Skeletal muscle satellite cell (primary cell): ENCODE measurements at regions not wholly inside any gene's neighbourhood (a gene's known extent, or its start where the extent isn't known, plus 50 kb on each side); places are given as distances from the start of the nearest gene placed in this dataset.
"Not testable (repeated sequence)": the region's sequence is repeated elsewhere in the genome, so short reads cannot be mapped to it uniquely, and the experiment has no call there.

ENCODE experiments used
- H3K27me3 ChIP-seq: 2 replicates; pipeline ENCODE4 v1.7.0; 2013; ENCODE audit warnings: low read length; ENCODE audit not compliant: control insufficient read depth, insufficient read depth
- H3K36me3 ChIP-seq: 2 replicates; pipeline ENCODE4 v1.7.0; 2013; ENCODE audit warnings: mild to moderate bottlenecking, control low read depth, low read length; ENCODE audit not compliant: insufficient read depth
- H3K4me1 ChIP-seq: 2 replicates; pipeline ENCODE4 v1.7.0; 2013; ENCODE audit warnings: low read length; ENCODE audit not compliant: control insufficient read depth, insufficient read depth
- H3K4me2 ChIP-seq: 2 replicates; pipeline ENCODE4 v1.7.0; 2013; ENCODE audit warnings: mild to moderate bottlenecking, low read length
- H3K4me3 ChIP-seq: 2 replicates; pipeline ENCODE4 v1.7.0; 2013; ENCODE audit warnings: low read length
- H3K9ac ChIP-seq: 2 replicates; pipeline ENCODE4 v1.7.0; 2013; ENCODE audit warnings: mild to moderate bottlenecking, low read depth, low read length, moderate library complexity
- H3K9me3 ChIP-seq: replicated peaks from 2 replicates; pipeline ENCODE4 v1.7.0; 2013; ENCODE audit warnings: mild to moderate bottlenecking, control low read depth, low read length

- Histone ChIP-seq H3K27me3 (no peaks in the 10 kb centered on the region), H3K4me3 (no peak overlapping the region), H3K4me1 (no peaks in the 10 kb centered on the region), H3K4me2 (no peak overlapping the region), H3K9ac (no peak overlapping the region), H3K9me3 (no peaks in the 10 kb centered on the region), H3K36me3 (no peaks in the 10 kb centered on the region)
These were observed 418.6 kb downstream of the PIK3C3 start for GRCh38 chr18:42373584-42373983.

- H3K4me2 ChIP-seq = no peak overlapping the region
- no peak overlapping the region for H3K9ac ChIP-seq
- H3K27me3 ChIP-seq = no peaks in the 10 kb centered on the region
- no peaks in the 10 kb centered on the region for H3K36me3 ChIP-seq
- no peaks in the 10 kb centered on the region for H3K4me1 ChIP-seq
- no peak overlapping the region for H3K4me3 ChIP-seq
- no peaks in the 10 kb centered on the region for H3K9me3 ChIP-seq
These were observed 419.9 kb downstream of the PIK3C3 start for GRCh38 chr18:42374961-42375360.

- not testable (repeated sequence) for H3K9ac ChIP-seq, H3K4me3 ChIP-seq, H3K36me3 ChIP-seq, H3K4me2 ChIP-seq, H3K27me3 ChIP-seq, H3K9me3 ChIP-seq, H3K4me1 ChIP-seq
These were observed 423.8 kb downstream of the PIK3C3 start for GRCh38 chr18:42378854-42379253.

GRCh38 chr18:42381236-42381635 lies 426.2 kb downstream of the PIK3C3 start:
- not testable (repeated sequence) for H3K27me3 ChIP-seq, H3K9me3 ChIP-seq, H3K36me3 ChIP-seq, H3K4me2 ChIP-seq, H3K4me1 ChIP-seq, H3K4me3 ChIP-seq, H3K9ac ChIP-seq

- no peak overlapping the region for H3K4me2 ChIP-seq
- H3K36me3 ChIP-seq = no peaks in the 10 kb centered on the region
- no peak overlapping the region for H3K9ac ChIP-seq
- no peaks in the 10 kb centered on the region for H3K4me1 ChIP-seq
- H3K9me3 ChIP-seq = no peaks in the 10 kb centered on the region
- no peaks in the 10 kb centered on the region for H3K27me3 ChIP-seq
- H3K4me3 ChIP-seq = no peak overlapping the region
These were observed 437.4 kb downstream of the PIK3C3 start for GRCh38 chr18:42392416-42392815.

- Histone ChIP-seq H3K4me2 (no peak overlapping the region), H3K4me3 (no peak overlapping the region), H3K9ac (no peak overlapping the region), H3K27me3 (no peaks in the 10 kb centered on the region), H3K9me3 (no peaks in the 10 kb centered on the region), H3K4me1 (no peaks in the 10 kb centered on the region), H3K36me3 (no peaks in the 10 kb centered on the region)
These were observed 437.9 kb downstream of the PIK3C3 start for GRCh38 chr18:42392926-42393325.

GRCh38 chr18:42394238-42394637 lies 439.2 kb downstream of the PIK3C3 start:
- no peaks in the 10 kb centered on the region for H3K9me3 ChIP-seq
- H3K4me1 ChIP-seq = no peaks in the 10 kb centered on the region
- no peaks in the 10 kb centered on the region for H3K27me3 ChIP-seq
- H3K36me3 ChIP-seq = no peaks in the 10 kb centered on the region
- H3K9ac ChIP-seq = no peak overlapping the region
- no peak overlapping the region for H3K4me3 ChIP-seq
- H3K4me2 ChIP-seq = no peak overlapping the region

GRCh38 chr18:42401131-42401673 lies 446.2 kb downstream of the PIK3C3 start:
- no peaks in the 10 kb centered on the region for H3K9me3 ChIP-seq

GRCh38 chr18:42404151-42404550 lies 449.1 kb downstream of the PIK3C3 start:
- Histone ChIP-seq H3K9ac (no peak overlapping the region), H3K9me3 (peaks cover 4% of the 10 kb centered on the region), H3K27me3 (no peaks in the 10 kb centered on the region), H3K36me3 (no peaks in the 10 kb centered on the region), H3K4me1 (no peaks in the 10 kb centered on the region), H3K4me2 (no peak overlapping the region), H3K4me3 (no peak overlapping the region)

More at GRCh38 chr18:42401131-42401673, 446.2 kb downstream of the PIK3C3 start:
- H3K4me3 ChIP-seq = no peak overlapping the region
- no peak overlapping the region for H3K9ac ChIP-seq
- no peaks in the 10 kb centered on the region for H3K4me1 ChIP-seq
- no peaks in the 10 kb centered on the region for H3K27me3 ChIP-seq
- H3K36me3 ChIP-seq = no peaks in the 10 kb centered on the region
- no peak overlapping the region for H3K4me2 ChIP-seq

- Histone ChIP-seq H3K4me1 (peaks cover 16% of the 10 kb centered on the region), H3K27me3 (no peaks in the 10 kb centered on the region), H3K4me2 (no peak overlapping the region), H3K36me3 (no peaks in the 10 kb centered on the region), H3K9me3 (peaks cover 4% of the 10 kb centered on the region), H3K4me3 (no peak overlapping the region), H3K9ac (no peak overlapping the region)
These were observed 454.0 kb downstream of the PIK3C3 start for GRCh38 chr18:42409005-42409404.

GRCh38 chr18:42412281-42412680 lies 457.2 kb downstream of the PIK3C3 start:
- no peak overlapping the region for H3K4me2 ChIP-seq
- no peak overlapping the region for H3K4me3 ChIP-seq
- H3K9ac ChIP-seq = no peak overlapping the region
- H3K9me3 ChIP-seq = peaks cover 4% of the 10 kb centered on the region
- peaks cover 40% of the 10 kb centered on the region for H3K4me1 ChIP-seq
- H3K36me3 ChIP-seq = no peaks in the 10 kb centered on the region
- H3K27me3 ChIP-seq = no peaks in the 10 kb centered on the region

GRCh38 chr18:42412896-42413295 lies 457.9 kb downstream of the PIK3C3 start:
- Histone ChIP-seq H3K9me3 (peaks cover 4% of the 10 kb centered on the region), H3K9ac (no peak overlapping the region), H3K4me3 (no peak overlapping the region), H3K27me3 (no peaks in the 10 kb centered on the region), H3K4me1 (peaks cover 40% of the 10 kb centered on the region), H3K4me2 (no peak overlapping the region), H3K36me3 (no peaks in the 10 kb centered on the region)
